Fibroblast of upper back skin (primary cell): ENCODE measurements at regions not wholly inside any gene's neighbourhood (a gene's known extent, or its start where the extent isn't known, plus 50 kb on each side); places are given as distances from the start of the nearest gene placed in this dataset.
A peak's percentile ranks its signal among the peaks of the same experiment; 100 is the strongest.

ENCODE experiments used
- DNase-seq: peaks from one replicate; pipeline ENCODE4 v3.0.0-alpha.2; 2013

- no peak for DNase-seq
Measured at GRCh38 chr14:79960288-79960687, 251.0 kb downstream of the DIO2 start.

GRCh38 chr14:79951572-79951971 is 259.7 kb downstream of the DIO2 start:
- DNase-seq: no peak

- DNase-seq: peak; percentile 16
Measured at GRCh38 chr14:79949906-79950305, 261.4 kb downstream of the DIO2 start.

- no peak for DNase-seq
Measured at GRCh38 chr14:79947440-79948054, 263.8 kb downstream of the DIO2 start.

GRCh38 chr14:79939235-79939634 is 272.1 kb downstream of the DIO2 start:
- no peak for DNase-seq

GRCh38 chr14:79938185-79938584 is 273.1 kb downstream of the DIO2 start:
- DNase-seq: no peak

GRCh38 chr14:79937433-79937832 is 273.9 kb downstream of the DIO2 start:
- DNase-seq: no peak

- DNase-seq: no peak
Measured at GRCh38 chr14:79924551-79924950, 286.8 kb downstream of the DIO2 start.

- no peak for DNase-seq
Measured at GRCh38 chr14:79920180-79920692, 291.1 kb downstream of the DIO2 start.
